ENCODE measurements at regions not wholly inside any gene's neighbourhood (a gene's known extent, or its start where the extent isn't known, plus 50 kb on each side); places are given as distances from the start of the nearest gene placed in this dataset.
A peak's percentile ranks its signal among the peaks of the same experiment; 100 is the strongest.

GRCh38 chr3:168425936-168426595, 330.3 kb upstream of the GOLIM4 start:
- peak in 1 of 10 donors; percentile 48 for DNase-seq
- intact Hi-C loops (cut with DNase I): no loop called here

DNA sequence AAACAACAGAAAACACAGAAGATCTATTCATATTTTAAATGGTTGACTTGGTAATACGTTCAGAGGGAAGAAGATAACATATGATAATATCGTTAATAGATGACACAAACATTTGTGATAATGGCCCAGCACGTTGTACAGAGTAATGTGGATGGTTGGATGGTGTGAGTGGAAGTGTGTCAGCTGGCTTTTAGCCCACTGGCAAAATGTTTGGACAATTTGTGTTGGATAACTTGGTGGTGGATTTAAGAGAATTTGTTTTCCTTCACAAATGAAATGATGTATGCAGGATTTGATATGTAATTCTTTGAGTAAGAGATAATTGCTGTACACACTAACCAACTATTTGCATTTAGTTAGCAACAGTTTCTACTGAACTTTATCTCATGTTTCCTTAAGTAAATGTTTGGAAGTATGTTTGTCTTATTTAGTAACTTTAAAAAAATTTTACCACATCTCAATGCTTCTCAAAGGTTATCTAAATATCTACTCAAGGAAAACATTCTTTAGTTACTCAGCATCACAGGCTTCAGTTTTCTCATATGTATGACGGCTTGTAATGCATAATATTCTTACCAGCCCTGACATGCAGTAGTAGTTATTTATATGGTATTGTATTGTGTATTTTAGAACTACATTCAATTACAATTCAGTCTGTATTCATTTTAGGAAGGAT, 328.5 kb upstream of the GOLIM4 start:
- intact Hi-C loops (cut with DNase I): no loop called here

DNA sequence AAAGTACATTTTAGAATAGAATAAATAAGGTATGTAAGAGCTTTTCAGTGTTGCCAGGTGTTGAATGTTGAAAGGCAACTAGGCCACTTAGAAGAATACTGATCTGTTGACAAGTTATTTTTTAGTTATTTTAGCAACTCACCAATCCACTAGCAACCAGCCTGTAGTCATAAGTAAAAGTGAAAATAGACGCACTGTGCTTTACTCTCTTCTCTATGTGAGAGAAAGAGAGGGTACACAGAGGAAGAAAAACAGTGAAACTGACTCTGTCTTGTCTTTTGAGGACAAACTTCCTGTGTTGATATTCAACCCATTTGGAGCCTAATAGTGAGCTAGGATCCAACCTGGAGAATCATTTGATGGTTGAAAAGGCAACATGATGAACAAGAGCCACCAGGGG, 327.1 kb upstream of the GOLIM4 start:
- no peak for DNase-seq
- intact Hi-C loops (cut with DNase I): no loop called here

More for the DNA sequence above, 328.5 kb upstream of the GOLIM4 start:
- no peak for DNase-seq

- intact Hi-C loops (cut with DNase I): no loop called here
Observed at GRCh38 chr3:168419091-168419490, 323.4 kb upstream of the GOLIM4 start.

DNA sequence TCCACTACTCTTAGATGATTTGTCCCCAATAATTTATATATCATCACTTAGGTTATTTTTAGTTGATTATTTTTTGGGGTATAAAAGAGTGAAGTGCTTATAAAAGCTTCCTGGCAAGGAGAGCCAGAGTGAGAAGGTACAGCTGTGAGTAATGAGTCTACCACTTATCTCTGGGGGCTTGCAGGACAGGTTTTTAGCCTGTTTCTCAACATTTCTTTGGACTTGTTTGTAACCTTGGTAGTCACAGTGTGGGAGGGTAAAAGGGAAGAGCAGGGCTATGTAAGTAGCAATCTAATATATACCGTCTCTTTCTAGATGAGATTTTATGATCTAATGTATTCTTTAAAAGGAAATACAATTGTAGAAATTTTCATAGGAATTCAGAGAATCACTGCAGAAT, 321.3 kb upstream of the GOLIM4 start:
- intact Hi-C loops (cut with DNase I): no loop called here
- no peak for DNase-seq

More at GRCh38 chr3:168419091-168419490, 323.4 kb upstream of the GOLIM4 start:
- no peak for DNase-seq

- intact Hi-C loops (cut with DNase I): no loop called here
- DNase-seq: no peak
Observed at GRCh38 chr3:168416446-168416845, 320.7 kb upstream of the GOLIM4 start.

GRCh38 chr3:168414149-168414548, 318.4 kb upstream of the GOLIM4 start:
- no peak for DNase-seq
- intact Hi-C loops (cut with DNase I): no loop called here

DNA sequence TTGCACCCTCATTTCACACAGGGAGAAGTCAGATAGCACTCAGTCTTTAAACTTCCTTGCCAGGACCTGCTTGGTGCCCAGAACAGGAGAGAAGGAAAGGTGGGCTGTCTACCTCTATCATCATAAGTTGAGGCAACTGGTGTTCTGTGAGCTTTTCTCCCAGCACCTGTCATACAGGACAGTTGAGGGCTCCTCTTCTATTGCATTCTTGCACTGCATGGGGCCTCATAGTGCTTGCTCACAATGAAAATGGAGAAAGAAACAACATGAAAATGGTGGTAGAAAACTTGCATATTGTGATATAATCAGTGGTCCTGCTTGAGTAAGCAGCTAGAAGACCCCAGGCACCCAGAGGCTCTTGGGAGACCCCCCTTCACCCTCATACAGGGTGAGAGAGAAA, 311.7 kb upstream of the GOLIM4 start:
- no peak for DNase-seq
- intact Hi-C loops (cut with DNase I): no loop called here

DNA sequence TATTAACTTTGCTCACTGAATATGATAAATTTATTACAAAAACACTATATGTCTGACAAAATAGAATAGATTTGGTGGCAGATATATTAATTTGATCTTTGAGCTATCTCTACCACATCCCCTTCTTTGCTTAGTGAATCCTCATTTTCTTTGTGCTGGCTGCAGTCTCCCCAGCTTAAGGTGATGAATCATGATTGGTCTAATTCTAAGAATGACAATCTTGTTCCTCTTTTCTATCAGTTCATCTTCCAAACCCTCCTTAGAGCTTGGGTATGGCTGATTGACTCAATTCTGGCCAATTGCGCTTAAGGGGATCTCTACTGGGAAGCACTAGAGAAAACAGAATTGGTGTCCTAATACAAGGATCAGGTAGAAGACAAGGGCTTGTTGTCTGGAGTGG, 309.6 kb upstream of the GOLIM4 start:
- intact Hi-C loops (cut with DNase I): no loop called here
- no peak for DNase-seq

GRCh38 chr3:168398371-168399025, 302.8 kb upstream of the GOLIM4 start:
- no peak for DNase-seq

DNA sequence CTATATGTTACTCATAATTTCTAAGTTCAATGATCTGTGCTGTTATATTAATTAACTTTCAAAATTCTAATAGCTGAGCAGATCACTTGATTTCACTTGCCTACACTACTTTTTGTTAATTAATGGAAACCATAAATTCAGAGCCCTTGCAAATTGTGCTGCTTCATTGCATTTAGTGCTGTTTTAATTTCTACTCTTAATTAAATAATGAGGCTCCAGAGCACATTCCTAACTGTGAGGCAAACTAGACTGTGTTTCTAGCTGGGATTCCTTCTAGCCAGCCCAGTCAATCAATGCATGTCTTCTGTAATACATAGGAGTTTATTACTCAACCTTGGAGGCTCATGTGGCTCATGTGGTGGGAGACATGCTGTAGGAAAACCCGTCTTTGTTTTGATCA, 301.1 kb upstream of the GOLIM4 start:
- intact Hi-C loops (cut with DNase I): no loop called here
- DNase-seq: no peak

More at GRCh38 chr3:168398371-168399025, 302.8 kb upstream of the GOLIM4 start:
- intact Hi-C loops (cut with DNase I): no loop called here

- intact Hi-C loops (cut with DNase I): no loop called here
- DNase-seq: no peak
Observed at GRCh38 chr3:168395551-168395950, 299.8 kb upstream of the GOLIM4 start.

- intact Hi-C loops (cut with DNase I): no loop called here
- no peak for DNase-seq
Observed at GRCh38 chr3:168394439-168394838, 298.7 kb upstream of the GOLIM4 start.

GRCh38 chr3:168386301-168386700, 290.6 kb upstream of the GOLIM4 start:
- intact Hi-C loops (cut with DNase I): no loop called here
- no peak for DNase-seq

DNA sequence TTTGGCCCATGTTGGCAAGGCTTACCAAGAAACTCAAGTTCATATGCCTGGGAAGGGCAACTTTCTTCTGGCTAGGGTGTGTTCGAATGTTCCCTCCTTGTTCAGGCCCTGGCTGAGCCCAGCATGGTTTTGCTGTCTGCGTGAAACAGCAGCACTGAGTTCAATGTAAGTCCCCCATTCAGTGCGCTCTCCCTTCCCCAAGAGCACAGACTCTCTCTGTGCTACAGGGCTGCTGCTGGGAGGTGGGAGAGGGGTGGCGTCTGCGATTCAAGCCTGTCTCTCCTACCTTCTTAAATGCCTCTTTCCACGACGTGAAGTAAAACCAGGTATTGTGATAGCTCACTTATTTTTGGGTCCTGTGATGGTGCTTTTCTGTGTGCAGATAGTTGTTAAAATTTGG, 289.3 kb upstream of the GOLIM4 start:
- DNase-seq: no peak
- intact Hi-C loops (cut with DNase I): no loop called here

DNA sequence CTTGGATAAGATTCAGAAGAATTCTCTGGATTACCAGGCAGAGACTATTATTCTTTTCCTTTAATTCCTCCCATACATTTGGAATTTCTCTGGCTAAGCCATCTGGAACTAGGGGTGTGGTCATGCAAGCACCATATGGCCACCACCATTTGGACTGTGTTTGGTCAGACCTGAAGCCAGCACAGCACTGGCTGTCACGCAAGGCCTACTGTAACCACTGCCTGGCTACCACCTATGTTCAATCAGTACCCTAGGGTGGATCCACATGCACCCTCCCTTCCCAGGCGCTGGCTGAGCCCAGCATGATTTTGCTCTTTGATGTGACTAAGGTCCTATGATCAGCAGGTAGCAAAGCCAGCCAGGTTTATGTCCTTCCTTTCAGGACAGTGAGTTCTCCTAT, 287.8 kb upstream of the GOLIM4 start:
- intact Hi-C loops (cut with DNase I): no loop called here
- DNase-seq: peak in 1 of 10 donors; percentile 64

- intact Hi-C loops (cut with DNase I): no loop called here
Observed at GRCh38 chr3:168371846-168372245, 276.1 kb upstream of the GOLIM4 start.

GRCh38 chr3:168364967-168365366, 269.2 kb upstream of the GOLIM4 start:
- intact Hi-C loops (cut with DNase I): no loop called here
- DNase-seq: no peak

More at GRCh38 chr3:168371846-168372245, 276.1 kb upstream of the GOLIM4 start:
- no peak for DNase-seq

DNA sequence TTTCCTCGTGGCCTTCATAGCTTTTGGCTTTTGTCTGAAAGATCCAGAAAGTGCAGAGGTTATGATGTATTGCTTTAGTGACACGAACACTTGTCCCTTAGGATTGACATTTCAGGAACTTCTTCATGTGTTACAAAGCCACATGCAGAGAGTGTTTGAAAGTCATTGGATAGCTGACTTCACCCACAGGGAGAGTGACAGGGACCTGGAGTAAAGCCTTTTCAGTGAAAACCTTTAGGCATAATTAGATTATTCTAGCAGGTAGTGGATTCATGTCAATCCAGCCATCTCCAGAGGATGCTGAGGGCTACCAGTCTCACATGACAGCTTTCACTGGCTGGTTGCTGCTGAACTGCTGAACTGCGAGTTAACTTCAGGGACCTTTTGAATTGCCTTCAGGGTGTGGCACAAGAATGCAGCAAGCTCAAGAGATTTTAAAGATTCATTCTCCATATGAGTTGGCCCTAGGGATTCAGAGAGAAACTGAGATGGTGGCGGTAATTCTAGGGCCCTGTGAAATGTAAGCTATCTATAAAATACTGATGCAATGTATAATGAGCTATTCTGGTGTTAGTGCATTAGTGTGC, 267.0 kb upstream of the GOLIM4 start:
- intact Hi-C loops (cut with DNase I): no loop called here
- DNase-seq: no peak

- DNase-seq: no peak
- intact Hi-C loops (cut with DNase I): no loop called here
Observed at GRCh38 chr3:168362156-168362555, 266.4 kb upstream of the GOLIM4 start.

DNA sequence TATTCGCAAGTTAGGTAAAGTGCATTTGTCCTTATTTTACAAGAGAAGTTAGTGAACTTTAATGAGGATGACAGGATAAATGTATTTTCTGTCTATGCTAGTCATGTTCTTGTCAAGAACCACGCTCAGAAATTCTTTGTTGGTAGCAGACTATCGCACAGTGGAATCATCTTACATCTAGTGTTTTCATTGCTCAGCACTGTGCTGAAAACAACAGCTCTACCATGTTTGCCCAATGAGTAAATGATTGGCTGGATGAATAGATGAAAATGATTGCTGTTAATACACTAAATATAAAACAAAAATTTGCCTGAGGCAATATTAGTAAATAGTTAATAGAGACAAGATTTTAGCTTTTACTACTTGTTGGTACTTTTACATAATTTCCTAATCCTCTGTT, 265.3 kb upstream of the GOLIM4 start:
- no peak for DNase-seq
- intact Hi-C loops (cut with DNase I): no loop called here
